ENCODE measurements at regions not wholly inside any gene's neighbourhood (a gene's known extent, or its start where the extent isn't known, plus 50 kb on each side); places are given as distances from the start of the nearest gene placed in this dataset.
"Not testable (repeated sequence)": the region's sequence is repeated elsewhere in the genome, so short reads cannot be mapped to it uniquely, and the experiment has no call there.

- in situ Hi-C loops (cut with HindIII; ENCODE audit: low pct_unique_long_range_greater_than_20kb, low sequenced_read_pairs) (no loop called here), intact Hi-C loops (cut with micrococcal nuclease; ENCODE audit: unreplicated experiment) (no loop called here)
- DNase-seq (ENCODE audit: low read depth, low spot score) (no peak), ATAC-seq (no peak)
- H3K4me1 ChIP-seq (ENCODE audit: control insufficient read depth, insufficient read depth, low read length): no peaks in the 10 kb centered on the region
- no peaks in the 10 kb centered on the region for H3K36me3 ChIP-seq (ENCODE audit: control insufficient read depth, insufficient read depth, low read length)
- CTCF ChIA-PET: no interaction called here
- TF ChIP-seq, protein P1, sequence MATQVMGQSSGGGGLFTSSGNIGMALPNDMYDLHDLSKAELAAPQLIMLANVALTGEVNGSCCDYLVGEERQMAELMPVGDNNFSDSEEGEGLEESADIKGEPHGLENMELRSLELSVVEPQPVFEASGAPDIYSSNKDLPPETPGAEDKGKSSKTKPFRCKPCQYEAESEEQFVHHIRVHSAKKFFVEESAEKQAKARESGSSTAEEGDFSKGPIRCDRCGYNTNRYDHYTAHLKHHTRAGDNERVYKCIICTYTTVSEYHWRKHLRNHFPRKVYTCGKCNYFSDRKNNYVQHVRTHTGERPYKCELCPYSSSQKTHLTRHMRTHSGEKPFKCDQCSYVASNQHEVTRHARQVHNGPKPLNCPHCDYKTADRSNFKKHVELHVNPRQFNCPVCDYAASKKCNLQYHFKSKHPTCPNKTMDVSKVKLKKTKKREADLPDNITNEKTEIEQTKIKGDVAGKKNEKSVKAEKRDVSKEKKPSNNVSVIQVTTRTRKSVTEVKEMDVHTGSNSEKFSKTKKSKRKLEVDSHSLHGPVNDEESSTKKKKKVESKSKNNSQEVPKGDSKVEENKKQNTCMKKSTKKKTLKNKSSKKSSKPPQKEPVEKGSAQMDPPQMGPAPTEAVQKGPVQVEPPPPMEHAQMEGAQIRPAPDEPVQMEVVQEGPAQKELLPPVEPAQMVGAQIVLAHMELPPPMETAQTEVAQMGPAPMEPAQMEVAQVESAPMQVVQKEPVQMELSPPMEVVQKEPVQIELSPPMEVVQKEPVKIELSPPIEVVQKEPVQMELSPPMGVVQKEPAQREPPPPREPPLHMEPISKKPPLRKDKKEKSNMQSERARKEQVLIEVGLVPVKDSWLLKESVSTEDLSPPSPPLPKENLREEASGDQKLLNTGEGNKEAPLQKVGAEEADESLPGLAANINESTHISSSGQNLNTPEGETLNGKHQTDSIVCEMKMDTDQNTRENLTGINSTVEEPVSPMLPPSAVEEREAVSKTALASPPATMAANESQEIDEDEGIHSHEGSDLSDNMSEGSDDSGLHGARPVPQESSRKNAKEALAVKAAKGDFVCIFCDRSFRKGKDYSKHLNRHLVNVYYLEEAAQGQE (IDR thresholded peaks at IDR 0.05; ENCODE audit: insufficient read depth in 1 of 2, low read depth in 2 of 2, low read length in 1 of 2): no peak
- TF ChIP-seq TCF7L2 (IDR thresholded peaks at IDR 0.05; ENCODE audit: low read depth, low read length): no peak
- peak; percentile 13; the same call in 1 of the 2 replicates for TF ChIP-seq CTCF (IDR thresholded peaks at IDR 0.05)
- no peak for TF ChIP-seq POLR2AphosphoS5 (IDR thresholded peaks at IDR 0.05; ENCODE audit: low read depth, low read length)
- no peak for TF ChIP-seq SIN3A (IDR thresholded peaks at IDR 0.05; ENCODE audit: borderline replicate concordance, insufficient read depth, low read depth, low read length)
- no peak overlapping the region for H3K4me3 ChIP-seq (ENCODE audit: low read depth in 2 of 2, low read length in 2 of 2)
- no peaks in the 10 kb centered on the region for H3K9me3 ChIP-seq (ENCODE audit: control insufficient read depth, insufficient read depth, low read depth, low read length)
- no peaks in the 10 kb centered on the region for H3K27me3 ChIP-seq (ENCODE audit: control insufficient read depth, insufficient read depth, low read length)
- BruUV-seq (replicated peaks): no TSS peak
- H3K27ac ChIP-seq (ENCODE audit: low read length): no peak overlapping the region
- POLR2A ChIA-PET: no interaction called here
Measured at GRCh38 chr12:13905794-13906193, 75.6 kb downstream of the GRIN2B start.

GRCh38 chr12:13900718-13901117 is 80.7 kb downstream of the GRIN2B start:
- intact Hi-C loops (cut with micrococcal nuclease; ENCODE audit: unreplicated experiment) (no loop called here), in situ Hi-C loops (cut with HindIII; ENCODE audit: low pct_unique_long_range_greater_than_20kb, low sequenced_read_pairs) (no loop called here)
- ChIA-PET CTCF (no interaction called here), POLR2A (no interaction called here)
- TF ChIP-seq POLR2AphosphoS5 (IDR thresholded peaks at IDR 0.05; ENCODE audit: low read depth, low read length): no peak
- TF ChIP-seq CTCF (IDR thresholded peaks at IDR 0.05): no peak
- no peak for TF ChIP-seq SIN3A (IDR thresholded peaks at IDR 0.05; ENCODE audit: borderline replicate concordance, insufficient read depth, low read depth, low read length)
- TF ChIP-seq TCF7L2 (IDR thresholded peaks at IDR 0.05; ENCODE audit: low read depth, low read length): no peak
- TF ChIP-seq, protein P1 (IDR thresholded peaks at IDR 0.05; ENCODE audit: insufficient read depth in 1 of 2, low read depth in 2 of 2, low read length in 1 of 2): no peak
- H3K36me3 ChIP-seq (ENCODE audit: control insufficient read depth, insufficient read depth, low read length): no peaks in the 10 kb centered on the region
- H3K9me3 ChIP-seq (ENCODE audit: control insufficient read depth, insufficient read depth, low read depth, low read length): no peaks in the 10 kb centered on the region
- no peak overlapping the region for H3K4me3 ChIP-seq (ENCODE audit: low read depth in 2 of 2, low read length in 2 of 2)
- DNase-seq (ENCODE audit: low read depth, low spot score) (no peak), ATAC-seq (no peak)
- BruUV-seq (replicated peaks): no TSS peak
- no peaks in the 10 kb centered on the region for H3K4me1 ChIP-seq (ENCODE audit: control insufficient read depth, insufficient read depth, low read length)
- no peaks in the 10 kb centered on the region for H3K27me3 ChIP-seq (ENCODE audit: control insufficient read depth, insufficient read depth, low read length)
- H3K27ac ChIP-seq (ENCODE audit: low read length): no peak overlapping the region

DNA sequence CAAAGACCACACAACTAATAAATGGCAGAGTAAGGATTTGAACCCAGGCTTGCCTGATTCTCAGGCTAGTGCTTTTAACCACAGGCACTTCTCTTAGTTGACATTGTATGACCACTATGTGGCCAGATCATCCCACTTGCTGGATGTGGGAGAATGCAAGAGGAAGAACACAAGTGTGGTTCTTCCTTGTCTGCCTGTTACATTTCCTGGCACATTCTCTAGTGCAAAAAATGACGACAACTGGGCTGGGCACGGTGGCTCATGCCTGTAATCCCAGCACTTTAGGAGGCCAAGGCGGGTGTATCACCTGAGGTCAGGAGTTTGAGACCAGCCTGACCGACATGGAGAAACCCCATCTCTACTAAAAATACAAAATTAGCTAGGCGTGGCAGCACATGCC is 83.0 kb downstream of the GRIN2B start:
- in situ Hi-C loops (cut with HindIII; ENCODE audit: low pct_unique_long_range_greater_than_20kb, low sequenced_read_pairs); ATAC-seq: not testable (repeated sequence)

More for the DNA sequence above, 83.0 kb downstream of the GRIN2B start:
- POLR2A ChIA-PET; CTCF ChIA-PET; intact Hi-C loops (cut with micrococcal nuclease; ENCODE audit: unreplicated experiment); H3K9me3 ChIP-seq (ENCODE audit: control insufficient read depth, insufficient read depth, low read depth, low read length); H3K27me3 ChIP-seq (ENCODE audit: control insufficient read depth, insufficient read depth, low read length); H3K27ac ChIP-seq (ENCODE audit: low read length); H3K4me1 ChIP-seq (ENCODE audit: control insufficient read depth, insufficient read depth, low read length); BruUV-seq (replicated peaks); H3K4me3 ChIP-seq (ENCODE audit: low read depth in 2 of 2, low read length in 2 of 2); DNase-seq (ENCODE audit: low read depth, low spot score); H3K36me3 ChIP-seq (ENCODE audit: control insufficient read depth, insufficient read depth, low read length): not testable (repeated sequence)

Data from Panc1 (cell line).